GM21515 (cell line): ENCODE measurements at regions not wholly inside any gene's neighbourhood (a gene's known extent, or its start where the extent isn't known, plus 50 kb on each side); places are given as distances from the start of the nearest gene placed in this dataset.

Experiments used
- ATAC-seq: cut with Tn5 transposase; IDR thresholded peaks from one replicate; pipeline ENCODE4 v1.9.1; 2021; ENCODE audit not compliant: unreplicated experiment

- no peak for ATAC-seq
Observed at GRCh38 chr3:127384717-127385539, 97.1 kb upstream of the PRR20G start.

- ATAC-seq, result no peak
Observed at GRCh38 chr3:127383656-127384179, 95.9 kb upstream of the PRR20G start.

GRCh38 chr3:127377801-127378655, 90.2 kb upstream of the PRR20G start:
- ATAC-seq, result no peak

GRCh38 chr3:127375151-127375930, 87.5 kb upstream of the PRR20G start:
- no peak for ATAC-seq

- ATAC-seq, result no peak
Observed at GRCh38 chr3:127374086-127375010, 86.5 kb upstream of the PRR20G start.

- no peak for ATAC-seq
Observed at GRCh38 chr3:127373441-127374085, 85.7 kb upstream of the PRR20G start.

GRCh38 chr3:127371846-127372245, 84.0 kb upstream of the PRR20G start:
- ATAC-seq, result no peak

- ATAC-seq, result no peak
Observed at GRCh38 chr3:127371334-127371733, 83.5 kb upstream of the PRR20G start.

GRCh38 chr3:127370906-127371305, 83.1 kb upstream of the PRR20G start:
- no peak for ATAC-seq

- ATAC-seq, result no peak
Observed at GRCh38 chr3:127369356-127369935, 81.6 kb upstream of the PRR20G start.

GRCh38 chr3:127368186-127369032, 80.6 kb upstream of the PRR20G start:
- ATAC-seq, result no peak

GRCh38 chr3:127367593-127367992, 79.7 kb upstream of the PRR20G start:
- no peak for ATAC-seq

GRCh38 chr3:127366383-127366782, 78.5 kb upstream of the PRR20G start:
- no peak for ATAC-seq

GRCh38 chr3:127365163-127365798, 77.4 kb upstream of the PRR20G start:
- ATAC-seq, result no peak

GRCh38 chr3:127363891-127364290, 76.0 kb upstream of the PRR20G start:
- no peak for ATAC-seq

GRCh38 chr3:127363171-127363570, 75.3 kb upstream of the PRR20G start:
- ATAC-seq, result no peak

GRCh38 chr3:127360647-127361046, 72.8 kb upstream of the PRR20G start:
- no peak for ATAC-seq

- ATAC-seq, result no peak
Observed at GRCh38 chr3:127358641-127359040, 70.8 kb upstream of the PRR20G start.
